ENCODE measurements at regions not wholly inside any gene's neighbourhood (a gene's known extent, or its start where the extent isn't known, plus 50 kb on each side); places are given as distances from the start of the nearest gene placed in this dataset.

DNA sequence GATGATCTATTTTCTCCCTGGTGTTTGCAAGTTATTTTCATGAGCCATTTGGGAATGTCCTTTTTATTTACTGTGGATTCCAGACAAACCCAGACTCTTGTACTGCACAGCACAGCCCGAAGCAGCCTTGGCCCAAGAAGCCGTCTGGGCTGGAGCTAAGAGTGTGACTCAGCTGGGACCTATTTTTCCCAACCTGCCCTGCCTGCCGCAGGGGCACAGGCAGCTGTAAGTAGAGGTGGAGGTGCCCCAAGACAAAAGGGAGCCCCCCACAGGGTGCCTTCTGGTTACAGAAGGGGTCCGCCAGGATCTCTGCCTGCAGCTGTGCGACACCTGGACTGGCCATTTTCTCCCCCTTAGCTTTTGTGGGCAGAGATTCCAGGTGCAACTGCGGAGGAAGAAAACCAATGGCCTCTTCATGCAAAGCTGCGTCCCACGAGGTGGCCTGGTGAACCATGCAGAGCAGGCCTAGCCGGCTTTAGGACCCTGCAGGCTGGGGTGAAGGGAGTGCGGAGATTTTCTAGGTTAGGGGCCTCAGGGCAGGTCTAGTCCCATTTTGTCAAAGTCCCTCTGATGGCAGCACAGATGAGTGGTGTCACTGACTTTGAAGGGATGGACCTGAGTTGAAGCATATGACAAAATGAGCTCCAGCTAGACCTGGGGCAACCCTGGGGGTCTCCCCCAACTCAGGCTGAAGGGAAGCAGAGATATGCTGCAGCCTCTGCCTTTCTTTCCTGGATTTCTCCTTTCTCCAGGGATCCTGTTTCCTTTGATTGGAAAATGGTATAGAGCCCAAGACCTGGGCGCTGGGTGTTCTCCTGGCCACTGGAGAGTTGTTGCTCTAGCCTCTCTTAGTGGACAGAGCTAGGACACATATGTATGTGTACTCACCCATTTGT lies 131.2 kb downstream of the KLF13 start:
- H3K36me3 ChIP-seq (ENCODE audit: control insufficient read depth, insufficient read depth, low read length), result no peaks in the 10 kb centered on the region
- no peaks in the 10 kb centered on the region for H3K4me1 ChIP-seq (ENCODE audit: control insufficient read depth, insufficient read depth, low read length)
- no peak overlapping the region for H3K4me3 ChIP-seq (ENCODE audit: low read depth, low read length)
- H3K9me3 ChIP-seq (ENCODE audit: control insufficient read depth, insufficient read depth, low read length), result no peaks in the 10 kb centered on the region
- no peak overlapping the region for H3K9ac ChIP-seq (ENCODE audit: low read depth, low read length)
- H3K27me3 ChIP-seq (ENCODE audit: control insufficient read depth, insufficient read depth, low read length), result no peaks in the 10 kb centered on the region

DNA sequence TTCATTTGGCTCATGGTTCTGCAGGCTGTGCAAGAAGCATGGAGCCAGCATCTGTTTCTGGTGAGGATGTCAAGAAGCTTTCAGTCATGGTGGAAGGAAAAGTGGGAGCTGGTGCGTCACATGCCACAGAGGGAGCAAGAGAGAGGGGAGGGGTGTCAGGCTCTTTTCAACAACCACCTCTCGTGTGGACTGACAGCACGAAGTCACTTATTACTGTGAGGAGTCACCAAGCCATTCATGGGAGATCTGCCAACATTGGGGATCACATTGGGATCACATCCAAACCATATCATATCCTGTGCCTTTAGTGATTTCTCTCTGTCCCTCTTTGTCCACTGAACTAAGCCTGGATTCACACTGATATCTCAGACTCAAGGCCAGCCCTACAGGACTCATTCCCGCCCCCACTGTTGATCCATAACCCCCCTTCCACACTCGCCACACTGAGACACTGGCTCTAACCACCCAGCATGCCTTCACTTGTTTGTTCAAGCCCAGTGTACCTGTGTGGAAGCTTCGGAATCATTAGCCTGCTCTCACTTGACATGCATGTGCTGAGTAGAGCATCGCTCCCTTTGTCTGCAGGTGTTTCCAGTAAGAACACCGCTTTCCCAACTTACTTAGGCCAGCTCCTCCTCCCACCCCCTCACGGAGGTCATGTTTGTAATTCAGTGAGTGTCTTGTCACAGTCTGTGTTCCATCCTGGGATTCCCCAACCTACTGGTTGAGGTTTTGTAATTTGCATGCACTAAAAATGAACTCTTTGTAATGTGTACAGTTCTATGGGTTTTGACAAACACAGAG lies 132.2 kb downstream of the KLF13 start:
- Histone ChIP-seq H3K36me3 (ENCODE audit: control insufficient read depth, insufficient read depth, low read length) (no peaks in the 10 kb centered on the region), H3K27me3 (ENCODE audit: control insufficient read depth, insufficient read depth, low read length) (no peaks in the 10 kb centered on the region), H3K4me3 (ENCODE audit: low read depth, low read length) (no peak overlapping the region)

DNA sequence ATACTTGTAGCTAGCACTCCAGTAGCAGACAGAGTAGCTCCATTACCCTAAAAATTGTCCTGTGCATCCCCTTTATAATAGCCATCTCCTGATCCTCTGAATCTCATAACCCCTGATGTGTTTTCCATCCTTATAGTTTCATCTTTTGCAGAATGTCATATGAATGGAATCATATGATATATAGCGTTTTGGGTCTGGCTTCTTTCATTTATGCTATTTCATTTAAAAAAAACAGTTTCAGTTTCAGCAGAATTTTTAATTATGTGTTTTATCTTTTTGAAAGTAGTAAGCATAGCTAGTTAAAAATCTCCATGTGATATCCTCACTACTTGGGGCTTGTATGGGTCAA lies 132.7 kb downstream of the KLF13 start:
- no peak overlapping the region for H3K9ac ChIP-seq (ENCODE audit: low read depth, low read length)

More for the DNA sequence above, 132.2 kb downstream of the KLF13 start:
- Histone ChIP-seq H3K9me3 (ENCODE audit: control insufficient read depth, insufficient read depth, low read length) (no peaks in the 10 kb centered on the region), H3K4me1 (ENCODE audit: control insufficient read depth, insufficient read depth, low read length) (no peaks in the 10 kb centered on the region), H3K9ac (ENCODE audit: low read depth, low read length) (no peak overlapping the region)

DNA sequence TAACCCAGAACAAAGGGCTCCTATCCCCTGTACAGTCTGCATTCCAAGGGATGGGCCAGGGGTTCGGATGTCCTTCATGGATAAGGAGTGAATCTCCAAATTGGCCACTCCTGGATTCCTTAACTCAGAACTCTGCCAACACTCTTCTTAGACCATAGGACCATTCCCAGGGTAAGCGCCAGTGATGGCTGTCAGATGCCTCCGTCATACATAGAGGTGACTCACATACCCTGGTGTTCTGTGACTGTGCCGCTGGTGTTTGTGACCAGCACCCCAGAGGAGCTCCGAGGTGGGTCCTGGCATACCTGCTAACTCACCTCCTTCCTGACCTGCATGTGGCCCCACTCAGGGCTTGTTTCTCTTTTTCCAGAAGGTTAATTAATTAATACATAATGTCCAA lies 134.7 kb downstream of the KLF13 start:
- no peaks in the 10 kb centered on the region for H3K4me1 ChIP-seq (ENCODE audit: control insufficient read depth, insufficient read depth, low read length)

More for the DNA sequence above, 132.7 kb downstream of the KLF13 start:
- H3K36me3 ChIP-seq (ENCODE audit: control insufficient read depth, insufficient read depth, low read length), result no peaks in the 10 kb centered on the region
- H3K27me3 ChIP-seq (ENCODE audit: control insufficient read depth, insufficient read depth, low read length), result no peaks in the 10 kb centered on the region
- no peaks in the 10 kb centered on the region for H3K4me1 ChIP-seq (ENCODE audit: control insufficient read depth, insufficient read depth, low read length)
- H3K4me3 ChIP-seq (ENCODE audit: low read depth, low read length), result no peak overlapping the region
- H3K9me3 ChIP-seq (ENCODE audit: control insufficient read depth, insufficient read depth, low read length), result no peaks in the 10 kb centered on the region

DNA sequence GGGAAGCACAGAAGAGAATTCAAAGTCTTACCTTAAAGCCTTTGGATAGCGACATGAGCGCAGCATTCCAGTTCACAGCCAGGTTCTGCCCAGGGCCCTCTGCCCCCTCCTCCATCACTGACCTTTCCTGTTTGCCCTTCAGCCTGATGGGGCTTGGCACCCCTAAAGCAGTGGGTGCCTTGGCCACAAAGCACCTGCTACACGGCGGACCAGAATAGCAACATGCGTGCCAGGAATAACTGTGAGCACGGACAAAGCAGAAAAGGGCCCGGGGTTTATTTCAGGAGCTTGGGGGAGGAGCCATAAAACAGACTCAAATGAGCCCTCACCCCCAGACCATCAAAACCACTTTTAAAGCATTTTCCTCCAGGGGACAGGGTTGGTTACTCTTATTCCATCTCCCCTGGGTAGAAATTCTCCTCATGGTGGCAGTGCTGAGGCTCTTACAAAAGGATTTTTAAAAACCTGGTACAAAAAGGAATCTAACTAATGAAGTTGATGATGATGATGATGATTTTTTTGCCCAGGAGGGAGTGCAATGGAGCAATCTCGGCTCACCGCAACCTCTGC lies 135.4 kb downstream of the KLF13 start:
- H3K36me3 ChIP-seq (ENCODE audit: control insufficient read depth, insufficient read depth, low read length), result no peaks in the 10 kb centered on the region
- no peaks in the 10 kb centered on the region for H3K4me1 ChIP-seq (ENCODE audit: control insufficient read depth, insufficient read depth, low read length)
- no peak overlapping the region for H3K4me3 ChIP-seq (ENCODE audit: low read depth, low read length)
- no peaks in the 10 kb centered on the region for H3K27me3 ChIP-seq (ENCODE audit: control insufficient read depth, insufficient read depth, low read length)
- no peaks in the 10 kb centered on the region for H3K9me3 ChIP-seq (ENCODE audit: control insufficient read depth, insufficient read depth, low read length)
- no peak overlapping the region for H3K9ac ChIP-seq (ENCODE audit: low read depth, low read length)

More for the DNA sequence above, 134.7 kb downstream of the KLF13 start:
- Histone ChIP-seq H3K36me3 (ENCODE audit: control insufficient read depth, insufficient read depth, low read length) (no peaks in the 10 kb centered on the region), H3K4me3 (ENCODE audit: low read depth, low read length) (no peak overlapping the region), H3K9me3 (ENCODE audit: control insufficient read depth, insufficient read depth, low read length) (no peaks in the 10 kb centered on the region), H3K9ac (ENCODE audit: low read depth, low read length) (no peak overlapping the region), H3K27me3 (ENCODE audit: control insufficient read depth, insufficient read depth, low read length) (no peaks in the 10 kb centered on the region)

DNA sequence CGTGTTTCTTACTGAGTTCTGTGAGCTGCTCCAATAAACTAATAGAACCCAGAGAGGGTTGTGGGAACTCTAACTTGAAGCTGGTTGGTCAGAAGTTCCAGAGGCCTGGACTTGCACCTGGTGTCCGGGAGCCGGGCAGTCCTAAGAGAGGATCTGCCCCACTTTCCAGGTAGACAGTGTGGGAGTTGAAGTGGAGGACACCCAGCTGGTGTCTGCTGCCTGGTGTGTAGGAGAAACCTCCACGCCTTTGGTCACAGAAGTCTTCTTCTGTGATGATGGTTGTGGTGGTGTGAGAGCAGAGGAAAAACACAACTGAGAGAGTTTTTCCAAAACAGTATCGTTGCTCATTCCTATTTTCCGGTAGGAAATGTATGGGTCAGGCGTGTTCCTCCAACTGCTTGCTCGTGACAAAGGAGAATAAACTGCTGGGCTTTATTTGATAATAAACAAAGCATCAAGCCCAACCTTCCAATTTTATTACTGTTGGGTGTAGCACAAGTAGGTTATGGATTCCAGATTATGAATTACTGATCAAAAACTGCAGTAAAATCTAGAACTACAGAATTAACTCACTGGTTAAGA lies 137.0 kb downstream of the KLF13 start:
- H3K4me3 ChIP-seq (ENCODE audit: low read depth, low read length), result no peak overlapping the region
- H3K9me3 ChIP-seq (ENCODE audit: control insufficient read depth, insufficient read depth, low read length), result no peaks in the 10 kb centered on the region
- no peaks in the 10 kb centered on the region for H3K27me3 ChIP-seq (ENCODE audit: control insufficient read depth, insufficient read depth, low read length)
- H3K9ac ChIP-seq (ENCODE audit: low read depth, low read length), result no peak overlapping the region
- no peaks in the 10 kb centered on the region for H3K4me1 ChIP-seq (ENCODE audit: control insufficient read depth, insufficient read depth, low read length)
- H3K36me3 ChIP-seq (ENCODE audit: control insufficient read depth, insufficient read depth, low read length), result no peaks in the 10 kb centered on the region

DNA sequence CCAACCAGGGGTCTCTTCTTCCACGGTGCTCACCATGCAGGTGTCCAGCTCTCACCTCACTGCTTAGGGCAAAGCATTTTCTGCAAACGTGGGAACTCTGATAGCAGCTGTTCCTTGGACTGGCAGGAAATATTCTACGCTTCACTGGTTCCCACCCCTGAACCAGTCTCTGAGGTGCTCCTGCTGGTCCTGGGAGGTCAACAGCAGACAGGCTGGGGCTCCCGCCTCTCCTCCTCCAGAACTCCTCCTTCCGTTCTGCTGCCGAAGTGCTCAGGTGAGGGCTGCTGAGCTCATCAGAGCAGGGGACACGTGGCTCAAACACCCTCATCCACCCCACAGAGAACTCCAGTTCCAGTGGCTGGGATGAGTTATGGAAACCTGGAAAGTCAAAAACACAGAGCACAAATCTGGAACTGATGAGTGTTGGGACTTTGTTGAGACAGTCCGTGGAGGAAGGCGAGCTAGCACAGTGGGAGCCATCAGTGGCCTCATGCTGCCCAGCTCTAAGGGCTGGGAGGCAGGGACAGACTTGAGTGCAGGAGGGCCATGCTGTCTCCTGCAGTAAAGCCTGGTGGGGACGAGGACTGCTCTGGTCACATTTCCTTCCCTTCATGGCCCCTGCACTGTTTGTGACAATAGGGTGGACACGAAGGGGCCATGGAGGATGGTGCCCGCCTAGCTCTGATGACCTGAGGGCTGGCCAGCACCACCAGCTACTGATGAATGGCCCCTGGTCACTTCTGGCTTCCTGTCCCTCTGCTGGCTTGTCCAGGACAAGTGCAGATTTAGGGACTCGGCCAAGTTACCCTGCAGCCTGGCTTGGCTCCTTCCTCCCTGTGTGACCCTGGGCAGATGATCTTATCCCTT lies 137.8 kb downstream of the KLF13 start:
- H3K4me3 ChIP-seq (ENCODE audit: low read depth, low read length), result no peak overlapping the region
- H3K9ac ChIP-seq (ENCODE audit: low read depth, low read length), result no peak overlapping the region

DNA sequence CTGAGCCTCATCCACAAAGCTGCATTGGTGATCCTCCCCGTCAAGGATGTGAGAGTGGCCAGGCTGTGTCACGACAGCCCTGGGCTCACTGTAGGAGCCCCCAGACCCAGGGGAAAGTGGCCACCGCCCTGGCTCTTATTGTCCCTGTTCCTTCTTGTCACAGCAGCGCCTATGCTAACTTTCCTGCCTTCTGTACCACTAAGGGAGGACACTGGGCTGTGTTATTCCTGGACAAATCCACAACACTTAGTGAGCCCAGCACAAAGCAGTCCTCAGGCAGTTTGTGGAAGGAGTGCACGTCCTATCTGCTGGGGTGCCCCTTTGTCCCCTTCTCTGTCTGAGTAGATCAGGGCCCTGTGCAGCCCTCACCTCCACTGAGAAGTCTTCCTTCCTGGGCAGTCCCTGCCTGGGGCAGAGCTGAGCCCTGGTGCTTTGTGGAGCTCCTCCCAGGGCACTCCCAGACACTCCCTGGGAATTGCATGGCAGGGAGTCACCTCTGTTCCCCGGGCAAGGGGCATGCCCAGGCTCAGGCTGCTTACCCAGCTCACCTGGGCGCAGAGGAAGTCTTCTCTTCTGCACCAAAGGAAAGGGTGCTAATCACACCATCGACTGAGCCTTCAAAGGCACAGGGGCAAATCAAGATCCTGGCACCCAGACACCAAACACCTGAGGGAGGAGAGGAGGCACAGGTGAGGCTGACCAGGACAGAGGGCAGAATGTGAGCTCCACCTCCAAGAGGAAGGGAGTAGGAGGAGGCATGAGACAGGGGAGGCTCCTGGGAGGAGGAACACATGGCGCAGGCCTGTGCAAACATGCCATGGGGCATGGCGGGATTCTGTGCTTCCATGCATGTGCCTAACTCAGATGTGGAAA lies 138.7 kb downstream of the KLF13 start:
- Histone ChIP-seq H3K9me3 (ENCODE audit: control insufficient read depth, insufficient read depth, low read length) (no peaks in the 10 kb centered on the region), H3K27me3 (ENCODE audit: control insufficient read depth, insufficient read depth, low read length) (no peaks in the 10 kb centered on the region), H3K9ac (ENCODE audit: low read depth, low read length) (no peak overlapping the region), H3K4me1 (ENCODE audit: control insufficient read depth, insufficient read depth, low read length) (no peaks in the 10 kb centered on the region), H3K36me3 (ENCODE audit: control insufficient read depth, insufficient read depth, low read length) (no peaks in the 10 kb centered on the region), H3K4me3 (ENCODE audit: low read depth, low read length) (no peak overlapping the region)

More for the DNA sequence above, 137.8 kb downstream of the KLF13 start:
- no peaks in the 10 kb centered on the region for H3K27me3 ChIP-seq (ENCODE audit: control insufficient read depth, insufficient read depth, low read length)
- no peaks in the 10 kb centered on the region for H3K36me3 ChIP-seq (ENCODE audit: control insufficient read depth, insufficient read depth, low read length)
- H3K9me3 ChIP-seq (ENCODE audit: control insufficient read depth, insufficient read depth, low read length), result no peaks in the 10 kb centered on the region
- H3K4me1 ChIP-seq (ENCODE audit: control insufficient read depth, insufficient read depth, low read length), result no peaks in the 10 kb centered on the region

DNA sequence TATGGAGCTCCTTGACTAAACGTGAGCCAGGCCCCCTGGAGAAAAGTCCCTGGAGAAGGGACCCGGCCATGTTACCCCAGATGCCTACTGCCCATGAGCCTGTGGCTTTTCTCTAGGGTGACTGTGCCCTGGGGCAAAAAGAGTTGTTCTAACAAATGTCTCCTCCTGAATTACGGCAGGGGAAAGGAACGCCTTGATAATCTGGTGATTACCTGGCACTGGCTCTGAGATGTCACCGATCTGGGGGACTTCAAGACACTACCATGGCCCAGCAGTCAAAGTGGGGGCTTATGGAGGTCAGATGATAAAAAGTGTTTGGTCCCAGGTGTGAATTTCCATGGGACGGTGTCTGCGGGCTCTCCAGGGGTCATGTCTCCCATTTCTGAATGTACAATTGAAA lies 140.7 kb downstream of the KLF13 start:
- H3K9me3 ChIP-seq (ENCODE audit: control insufficient read depth, insufficient read depth, low read length), result no peaks in the 10 kb centered on the region
- H3K9ac ChIP-seq (ENCODE audit: low read depth, low read length), result no peak overlapping the region
- H3K4me3 ChIP-seq (ENCODE audit: low read depth, low read length), result no peak overlapping the region
- H3K27me3 ChIP-seq (ENCODE audit: control insufficient read depth, insufficient read depth, low read length), result no peaks in the 10 kb centered on the region
- H3K36me3 ChIP-seq (ENCODE audit: control insufficient read depth, insufficient read depth, low read length), result no peaks in the 10 kb centered on the region
- no peaks in the 10 kb centered on the region for H3K4me1 ChIP-seq (ENCODE audit: control insufficient read depth, insufficient read depth, low read length)

DNA sequence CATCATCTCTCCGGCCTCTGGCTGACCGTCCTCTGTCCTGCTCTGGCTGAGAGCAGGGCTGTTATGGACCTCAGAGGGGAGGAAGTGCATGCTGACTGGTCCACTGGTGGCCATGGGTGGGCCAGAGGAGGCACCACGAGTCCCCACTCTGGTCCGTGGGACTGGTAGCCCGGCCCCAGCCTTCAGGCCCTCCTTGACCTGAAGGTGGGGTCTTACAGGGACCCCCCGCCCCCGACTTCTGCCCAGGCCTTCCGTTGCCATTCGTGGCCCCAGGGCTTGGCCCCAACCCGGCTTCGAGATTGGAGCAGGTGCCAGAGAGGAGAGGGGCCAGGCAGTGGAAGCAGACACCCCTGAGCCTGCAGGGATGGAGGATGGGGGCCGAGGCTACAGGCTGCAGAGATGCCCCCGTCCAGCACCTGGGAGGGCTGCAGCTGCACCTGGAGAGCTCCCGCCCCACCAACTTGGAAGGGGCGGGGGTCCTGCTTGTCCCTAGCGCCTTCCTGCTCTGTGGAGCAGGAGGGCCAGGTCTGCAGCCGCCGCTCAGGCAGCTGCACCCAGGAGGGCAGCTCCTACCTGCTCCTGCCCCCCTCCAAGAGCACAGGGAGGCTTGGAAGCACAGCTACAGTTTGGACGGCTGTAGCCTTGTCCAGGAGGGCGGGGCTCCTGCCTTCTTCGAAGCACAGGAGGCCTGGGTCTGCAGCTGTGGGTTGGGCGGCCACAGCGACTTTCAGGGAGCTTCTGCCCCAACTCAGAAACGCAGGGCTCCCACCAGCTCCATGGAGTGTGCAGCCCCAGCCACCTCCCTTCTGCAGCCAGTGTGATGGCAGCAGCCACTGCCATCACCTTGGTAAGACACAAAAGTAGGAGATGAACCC lies 142.5 kb downstream of the KLF13 start:
- no peaks in the 10 kb centered on the region for H3K9me3 ChIP-seq (ENCODE audit: control insufficient read depth, insufficient read depth, low read length)
- H3K9ac ChIP-seq (ENCODE audit: low read depth, low read length), result no peak overlapping the region
- no peaks in the 10 kb centered on the region for H3K27me3 ChIP-seq (ENCODE audit: control insufficient read depth, insufficient read depth, low read length)
- no peak overlapping the region for H3K4me3 ChIP-seq (ENCODE audit: low read depth, low read length)
- H3K4me1 ChIP-seq (ENCODE audit: control insufficient read depth, insufficient read depth, low read length), result no peaks in the 10 kb centered on the region
- H3K36me3 ChIP-seq (ENCODE audit: control insufficient read depth, insufficient read depth, low read length), result no peaks in the 10 kb centered on the region

All from iPS-15b (cell line).